ENCODE measurements at regions not wholly inside any gene's neighbourhood (a gene's known extent, or its start where the extent isn't known, plus 50 kb on each side); places are given as distances from the start of the nearest gene placed in this dataset.

GRCh38 chr10:57014758-57015157 lies 653.7 kb upstream of the ZWINT start:
- no peak overlapping the region for H3K4me3 ChIP-seq (ENCODE audit: low read depth, low read length)
- TF ChIP-seq CTCF (IDR thresholded peaks at IDR 0.05; ENCODE audit: low read depth, low read length, missing control alignments), result no peak
- DNase-seq (ENCODE audit: low read depth), result no peak

- DNase-seq (ENCODE audit: low read depth), result no peak
- no peak for TF ChIP-seq CTCF (IDR thresholded peaks at IDR 0.05; ENCODE audit: low read depth, low read length, missing control alignments)
- no peak overlapping the region for H3K4me3 ChIP-seq (ENCODE audit: low read depth, low read length)
Observed at GRCh38 chr10:57008189-57008588, 647.1 kb upstream of the ZWINT start.

GRCh38 chr10:56991591-56992069 lies 630.6 kb upstream of the ZWINT start:
- no peak for TF ChIP-seq CTCF (IDR thresholded peaks at IDR 0.05; ENCODE audit: low read depth, low read length, missing control alignments)

GRCh38 chr10:56975513-56975912 lies 614.5 kb upstream of the ZWINT start:
- DNase-seq (ENCODE audit: low read depth), result no peak
- H3K4me3 ChIP-seq (ENCODE audit: low read depth, low read length), result no peak overlapping the region
- no peak for TF ChIP-seq CTCF (IDR thresholded peaks at IDR 0.05; ENCODE audit: low read depth, low read length, missing control alignments)

More at GRCh38 chr10:56991591-56992069, 630.6 kb upstream of the ZWINT start:
- H3K4me3 ChIP-seq (ENCODE audit: low read depth, low read length), result no peak overlapping the region
- no peak for DNase-seq (ENCODE audit: low read depth)

GRCh38 chr10:56973766-56974165 lies 612.7 kb upstream of the ZWINT start:
- no peak overlapping the region for H3K4me3 ChIP-seq (ENCODE audit: low read depth, low read length)
- no peak for TF ChIP-seq CTCF (IDR thresholded peaks at IDR 0.05; ENCODE audit: low read depth, low read length, missing control alignments)
- no peak for DNase-seq (ENCODE audit: low read depth)

GRCh38 chr10:56943221-56943755 lies 582.2 kb upstream of the ZWINT start:
- no peak overlapping the region for H3K4me3 ChIP-seq (ENCODE audit: low read depth, low read length)
- no peak for TF ChIP-seq CTCF (IDR thresholded peaks at IDR 0.05; ENCODE audit: low read depth, low read length, missing control alignments)
- DNase-seq (ENCODE audit: low read depth), result no peak

GRCh38 chr10:56934515-56934914 lies 573.5 kb upstream of the ZWINT start:
- no peak for DNase-seq (ENCODE audit: low read depth)
- H3K4me3 ChIP-seq (ENCODE audit: low read depth, low read length), result no peak overlapping the region
- TF ChIP-seq CTCF (IDR thresholded peaks at IDR 0.05; ENCODE audit: low read depth, low read length, missing control alignments), result no peak

All from GM12864 (cell line).